ENCODE measurements at regions not wholly inside any gene's neighbourhood (a gene's known extent, or its start where the extent isn't known, plus 50 kb on each side); places are given as distances from the start of the nearest gene placed in this dataset.

- no peak overlapping the region for H3K27ac Mint-ChIP-seq
- H3K9me3 Mint-ChIP-seq (ENCODE audit: insufficient read depth), result peaks cover 7% of the 10 kb centered on the region
- Histone ChIP-seq H3K79me2 (ENCODE audit: control insufficient read depth, insufficient read depth, low read length) (no peaks in the 10 kb centered on the region), H3K27me3 (replicated peaks in 1 of 4; ENCODE audit: control extremely low read depth in 1 of 4, control insufficient read depth in 3 of 4, insufficient read depth in 4 of 4, low read length in 3 of 4) (no peaks in the 10 kb centered on the region), H4K20me1 (ENCODE audit: control insufficient read depth, insufficient read depth, low read length, poor library complexity, severe bottlenecking) (no peaks in the 10 kb centered on the region), H2AFZ (ENCODE audit: insufficient read depth, low read depth, low read length, poor library complexity, severe bottlenecking) (no peak overlapping the region), H3K36me3 (replicated peaks in 1 of 2; ENCODE audit: control extremely low read depth in 1 of 2, control insufficient read depth in 1 of 2, extremely low read depth in 1 of 2, insufficient read depth in 2 of 2, low read length in 1 of 2) (no peaks in the 10 kb centered on the region), H3K4me2 (replicated peaks; ENCODE audit: low read depth, low read length, poor library complexity, severe bottlenecking) (no peak overlapping the region), H3K9ac (ENCODE audit: low read length) (no peak overlapping the region), H3K27ac (ENCODE audit: low read length in 2 of 2) (no peak overlapping the region), H3K4me3 (ENCODE audit: control extremely low read depth in 1 of 5, extremely low read depth in 1 of 5, insufficient read depth in 1 of 5, low read depth in 2 of 5, low read length in 4 of 5) (no peak overlapping the region), H3K4me1 (ENCODE audit: control insufficient read depth in 2 of 2, insufficient read depth in 2 of 2, low read length in 2 of 2) (no peaks in the 10 kb centered on the region), H3K9me3 (ENCODE audit: control extremely low read depth in 1 of 3, control insufficient read depth in 2 of 3, insufficient read depth in 1 of 3, low read length in 2 of 3) (peaks cover 0 to 2% (median 0%) of the 10 kb centered on the region in 3 donors)
- 83% methylated on average over 2 of the region's 3 CpGs for WGBS (ENCODE audit: insufficient coverage)
- no peaks in the 10 kb centered on the region for H3K27me3 Mint-ChIP-seq
- DNase-seq (no peak), ATAC-seq (ENCODE audit: low read depth) (no peak)
- no peaks in the 10 kb centered on the region for H3K4me1 Mint-ChIP-seq
- CTCF ChIA-PET, result no interaction called here
- no peak overlapping the region for H3K4me3 Mint-ChIP-seq
- POLR2A ChIA-PET, result no interaction called here
- no peak for TF ChIP-seq EZH2 (IDR thresholded peaks at IDR 0.05; ENCODE audit: borderline replicate concordance, insufficient read depth, low read depth, low read length, poor library complexity, severe bottlenecking)
- TF ChIP-seq, protein P1, sequence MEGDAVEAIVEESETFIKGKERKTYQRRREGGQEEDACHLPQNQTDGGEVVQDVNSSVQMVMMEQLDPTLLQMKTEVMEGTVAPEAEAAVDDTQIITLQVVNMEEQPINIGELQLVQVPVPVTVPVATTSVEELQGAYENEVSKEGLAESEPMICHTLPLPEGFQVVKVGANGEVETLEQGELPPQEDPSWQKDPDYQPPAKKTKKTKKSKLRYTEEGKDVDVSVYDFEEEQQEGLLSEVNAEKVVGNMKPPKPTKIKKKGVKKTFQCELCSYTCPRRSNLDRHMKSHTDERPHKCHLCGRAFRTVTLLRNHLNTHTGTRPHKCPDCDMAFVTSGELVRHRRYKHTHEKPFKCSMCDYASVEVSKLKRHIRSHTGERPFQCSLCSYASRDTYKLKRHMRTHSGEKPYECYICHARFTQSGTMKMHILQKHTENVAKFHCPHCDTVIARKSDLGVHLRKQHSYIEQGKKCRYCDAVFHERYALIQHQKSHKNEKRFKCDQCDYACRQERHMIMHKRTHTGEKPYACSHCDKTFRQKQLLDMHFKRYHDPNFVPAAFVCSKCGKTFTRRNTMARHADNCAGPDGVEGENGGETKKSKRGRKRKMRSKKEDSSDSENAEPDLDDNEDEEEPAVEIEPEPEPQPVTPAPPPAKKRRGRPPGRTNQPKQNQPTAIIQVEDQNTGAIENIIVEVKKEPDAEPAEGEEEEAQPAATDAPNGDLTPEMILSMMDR (IDR thresholded peaks at IDR 0.05), result no peak
- intact Hi-C loops (cut with micrococcal nuclease), result no loop called here
These were observed 1346.4 kb upstream of the CDH2 start for GRCh38 chr18:29523371-29523770.

- TF ChIP-seq, protein P1 (IDR thresholded peaks at IDR 0.05), result no peak
- Histone ChIP-seq H2AFZ (ENCODE audit: insufficient read depth, low read depth, low read length, poor library complexity, severe bottlenecking) (no peak overlapping the region), H3K79me2 (ENCODE audit: control insufficient read depth, insufficient read depth, low read length) (no peaks in the 10 kb centered on the region), H3K9me3 (ENCODE audit: control extremely low read depth in 1 of 3, control insufficient read depth in 2 of 3, insufficient read depth in 1 of 3, low read length in 2 of 3) (peaks cover 0 to 6% (median 0%) of the 10 kb centered on the region in 3 donors), H3K36me3 (replicated peaks in 1 of 2; ENCODE audit: control extremely low read depth in 1 of 2, control insufficient read depth in 1 of 2, extremely low read depth in 1 of 2, insufficient read depth in 2 of 2, low read length in 1 of 2) (no peaks in the 10 kb centered on the region), H3K9ac (ENCODE audit: low read length) (no peak overlapping the region), H3K4me3 (ENCODE audit: control extremely low read depth in 1 of 5, extremely low read depth in 1 of 5, insufficient read depth in 1 of 5, low read depth in 2 of 5, low read length in 4 of 5) (no peak overlapping the region), H4K20me1 (ENCODE audit: control insufficient read depth, insufficient read depth, low read length, poor library complexity, severe bottlenecking) (no peaks in the 10 kb centered on the region), H3K4me1 (ENCODE audit: control insufficient read depth in 2 of 2, insufficient read depth in 2 of 2, low read length in 2 of 2) (no peaks in the 10 kb centered on the region), H3K27ac (ENCODE audit: low read length in 2 of 2) (no peak overlapping the region), H3K27me3 (replicated peaks in 1 of 4; ENCODE audit: control extremely low read depth in 1 of 4, control insufficient read depth in 3 of 4, insufficient read depth in 4 of 4, low read length in 3 of 4) (no peaks in the 10 kb centered on the region), H3K4me2 (replicated peaks; ENCODE audit: low read depth, low read length, poor library complexity, severe bottlenecking) (no peak overlapping the region)
- WGBS (ENCODE audit: insufficient coverage), result 42% methylated on average over 3 of the region's 3 CpGs
- Mint-ChIP-seq H3K9me3 (ENCODE audit: insufficient read depth) (peaks cover 2% of the 10 kb centered on the region), H3K27me3 (no peaks in the 10 kb centered on the region), H3K4me1 (no peaks in the 10 kb centered on the region), H3K4me3 (no peak overlapping the region), H3K27ac (no peak overlapping the region)
- intact Hi-C loops (cut with micrococcal nuclease), result no loop called here
- ATAC-seq (ENCODE audit: low read depth) (no peak), DNase-seq (no peak)
- ChIA-PET CTCF (no interaction called here), POLR2A (no interaction called here)
These were observed 1335.8 kb upstream of the CDH2 start for GRCh38 chr18:29512761-29513160.

Data from B cell (primary cell).